ENCODE measurements at regions not wholly inside any gene's neighbourhood (a gene's known extent, or its start where the extent isn't known, plus 50 kb on each side); places are given as distances from the start of the nearest gene placed in this dataset.

DNA sequence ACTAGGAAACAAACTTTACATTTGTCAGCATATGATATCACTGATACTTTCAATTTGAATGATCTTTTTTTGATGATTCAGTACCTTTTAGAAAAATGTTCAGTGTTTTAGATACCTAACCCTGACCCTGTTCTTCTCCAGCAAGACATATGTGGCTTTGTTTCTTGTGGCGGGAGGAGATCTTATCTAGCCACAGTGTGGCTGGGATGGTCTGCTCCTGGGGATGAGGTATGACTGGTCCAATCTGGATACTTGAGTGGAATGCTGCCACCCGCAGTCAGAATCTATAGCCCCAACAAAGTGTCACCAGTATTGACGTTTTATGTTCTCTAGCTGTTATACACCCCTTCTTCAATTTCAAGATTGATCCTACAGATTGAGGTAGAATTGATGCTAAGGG lies 439.0 kb upstream of the GOLIM4 start:
- no peak overlapping the region for H3K27ac ChIP-seq (ENCODE audit: low read depth in 1 of 2, low read length in 1 of 2)
- H3K27me3 ChIP-seq (ENCODE audit: control insufficient read depth in 3 of 3, insufficient read depth in 3 of 3, low read length in 2 of 3) = no peaks in the 10 kb centered on the region
- TF ChIP-seq, protein P1, sequence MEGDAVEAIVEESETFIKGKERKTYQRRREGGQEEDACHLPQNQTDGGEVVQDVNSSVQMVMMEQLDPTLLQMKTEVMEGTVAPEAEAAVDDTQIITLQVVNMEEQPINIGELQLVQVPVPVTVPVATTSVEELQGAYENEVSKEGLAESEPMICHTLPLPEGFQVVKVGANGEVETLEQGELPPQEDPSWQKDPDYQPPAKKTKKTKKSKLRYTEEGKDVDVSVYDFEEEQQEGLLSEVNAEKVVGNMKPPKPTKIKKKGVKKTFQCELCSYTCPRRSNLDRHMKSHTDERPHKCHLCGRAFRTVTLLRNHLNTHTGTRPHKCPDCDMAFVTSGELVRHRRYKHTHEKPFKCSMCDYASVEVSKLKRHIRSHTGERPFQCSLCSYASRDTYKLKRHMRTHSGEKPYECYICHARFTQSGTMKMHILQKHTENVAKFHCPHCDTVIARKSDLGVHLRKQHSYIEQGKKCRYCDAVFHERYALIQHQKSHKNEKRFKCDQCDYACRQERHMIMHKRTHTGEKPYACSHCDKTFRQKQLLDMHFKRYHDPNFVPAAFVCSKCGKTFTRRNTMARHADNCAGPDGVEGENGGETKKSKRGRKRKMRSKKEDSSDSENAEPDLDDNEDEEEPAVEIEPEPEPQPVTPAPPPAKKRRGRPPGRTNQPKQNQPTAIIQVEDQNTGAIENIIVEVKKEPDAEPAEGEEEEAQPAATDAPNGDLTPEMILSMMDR (IDR thresholded peaks at IDR 0.05; ENCODE audit: control extremely low read depth, extremely low read depth) = no peak
- WGBS, 2 donors = 66 to 77% methylated on average over 3 of the region's 3 CpGs
- no peak overlapping the region for H3K9ac ChIP-seq (ENCODE audit: insufficient read depth in 1 of 2, low read length in 2 of 2)
- H3K4me3 ChIP-seq = no peak overlapping the region
- DNase-seq (no peak), ATAC-seq (ENCODE audit: insufficient read depth, low FRiP score) (no peak)
- no peaks in the 10 kb centered on the region for H3K36me3 ChIP-seq (ENCODE audit: control insufficient read depth in 4 of 4, insufficient read depth in 4 of 4, low read length in 4 of 4)
- H3K4me1 ChIP-seq (ENCODE audit: control insufficient read depth in 5 of 5, insufficient read depth in 5 of 5, low read length in 5 of 5) = no peaks in the 10 kb centered on the region
- H3K9me3 ChIP-seq (ENCODE audit: control insufficient read depth in 4 of 4, insufficient read depth in 3 of 4, low read length in 3 of 4) = no peaks in the 10 kb centered on the region

DNA sequence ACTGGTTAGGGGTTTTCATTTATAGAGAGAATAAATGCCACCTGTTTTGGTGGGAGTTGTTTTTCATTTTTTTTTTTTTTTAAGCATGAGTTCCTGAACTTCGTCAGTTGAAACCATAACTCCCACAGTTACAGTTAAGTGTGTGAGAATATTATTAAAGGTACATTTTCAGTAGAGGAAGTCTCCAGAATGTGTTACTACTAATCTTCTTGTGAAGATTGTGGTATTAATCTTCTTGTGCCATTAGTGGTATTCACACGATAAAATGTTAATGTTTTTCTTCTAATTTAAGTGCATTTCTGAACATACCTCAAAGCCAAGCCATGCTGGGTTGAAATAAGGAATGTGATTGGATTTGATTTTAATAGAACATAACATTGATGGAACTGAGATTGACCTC lies 437.9 kb upstream of the GOLIM4 start:
- 69 to 75% methylated on average over 2 of the region's 2 CpGs for WGBS, 2 donors
- DNase-seq = no peak
- no peak for ATAC-seq (ENCODE audit: insufficient read depth, low FRiP score)
- Histone ChIP-seq H3K27ac (ENCODE audit: low read depth in 1 of 2, low read length in 1 of 2) (no peak overlapping the region), H3K9me3 (ENCODE audit: control insufficient read depth in 4 of 4, insufficient read depth in 3 of 4, low read length in 3 of 4) (no peaks in the 10 kb centered on the region), H3K4me3 (no peak overlapping the region), H3K9ac (ENCODE audit: insufficient read depth in 1 of 2, low read length in 2 of 2) (no peak overlapping the region), H3K27me3 (ENCODE audit: control insufficient read depth in 3 of 3, insufficient read depth in 3 of 3, low read length in 2 of 3) (no peaks in the 10 kb centered on the region), H3K4me1 (ENCODE audit: control insufficient read depth in 5 of 5, insufficient read depth in 5 of 5, low read length in 5 of 5) (no peaks in the 10 kb centered on the region), H3K36me3 (ENCODE audit: control insufficient read depth in 4 of 4, insufficient read depth in 4 of 4, low read length in 4 of 4) (no peaks in the 10 kb centered on the region)
- TF ChIP-seq, protein P1 (IDR thresholded peaks at IDR 0.05; ENCODE audit: control extremely low read depth, extremely low read depth) = no peak

DNA sequence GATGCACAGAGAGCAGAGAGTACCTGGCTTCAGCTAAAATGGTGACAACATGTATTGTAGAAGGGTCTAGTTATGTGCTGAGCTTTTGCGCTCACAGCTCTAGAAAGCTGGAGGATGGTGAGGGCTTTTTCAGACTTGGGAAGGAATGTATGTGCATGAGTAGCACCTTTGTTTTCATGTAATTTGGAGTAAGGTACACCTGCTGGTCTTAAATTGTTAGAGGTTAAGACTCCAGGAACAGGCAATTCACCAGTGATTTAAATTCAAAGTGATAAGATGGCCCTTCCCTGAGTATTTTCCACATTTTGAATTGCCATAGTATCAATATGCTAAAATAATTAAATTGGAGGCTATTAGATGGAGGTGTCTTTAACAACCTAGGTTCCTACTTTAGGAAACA lies 436.4 kb upstream of the GOLIM4 start:
- no peak for ATAC-seq (ENCODE audit: insufficient read depth, low FRiP score)
- H3K27ac ChIP-seq (ENCODE audit: low read depth in 1 of 2, low read length in 1 of 2) = no peak overlapping the region

DNA sequence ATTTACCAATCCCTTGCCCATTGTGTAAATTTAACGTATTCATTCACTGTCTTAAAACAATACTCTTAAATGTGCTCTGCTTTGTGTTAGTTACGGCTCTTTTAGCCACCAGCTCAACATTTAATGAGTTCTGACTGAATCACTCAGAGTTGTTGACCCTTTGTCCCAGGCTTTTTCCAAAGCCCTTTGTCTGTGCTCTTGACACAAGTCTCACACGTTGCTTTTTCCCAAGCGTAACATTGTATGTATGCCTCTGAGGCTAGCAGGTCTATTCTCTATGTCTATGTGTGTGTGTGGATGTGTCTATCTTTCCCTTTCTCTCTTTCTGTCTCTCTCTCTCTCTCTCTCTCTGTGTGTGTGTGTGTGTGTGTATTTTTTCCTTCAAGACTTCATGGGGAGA lies 435.4 kb upstream of the GOLIM4 start:
- Histone ChIP-seq H3K36me3 (ENCODE audit: control insufficient read depth in 4 of 4, insufficient read depth in 4 of 4, low read length in 4 of 4) (no peaks in the 10 kb centered on the region), H3K27ac (ENCODE audit: low read depth in 1 of 2, low read length in 1 of 2) (no peak overlapping the region), H3K4me1 (ENCODE audit: control insufficient read depth in 5 of 5, insufficient read depth in 5 of 5, low read length in 5 of 5) (no peaks in the 10 kb centered on the region), H3K9me3 (ENCODE audit: control insufficient read depth in 4 of 4, insufficient read depth in 3 of 4, low read length in 3 of 4) (no peaks in the 10 kb centered on the region), H3K9ac (ENCODE audit: insufficient read depth in 1 of 2, low read length in 2 of 2) (no peak overlapping the region), H3K4me3 (no peak overlapping the region), H3K27me3 (ENCODE audit: control insufficient read depth in 3 of 3, insufficient read depth in 3 of 3, low read length in 2 of 3) (no peaks in the 10 kb centered on the region)
- DNase-seq = no peak
- WGBS, 2 donors = 84 to 91% methylated on average over 4 of the region's 4 CpGs
- TF ChIP-seq, protein P1 (IDR thresholded peaks at IDR 0.05; ENCODE audit: control extremely low read depth, extremely low read depth) = no peak
- no peak for ATAC-seq (ENCODE audit: insufficient read depth, low FRiP score)

More for the DNA sequence above, 436.4 kb upstream of the GOLIM4 start:
- 92 to 98% methylated on average over 1 of the region's 1 CpG for WGBS, 2 donors
- TF ChIP-seq, protein P1 (IDR thresholded peaks at IDR 0.05; ENCODE audit: control extremely low read depth, extremely low read depth) = no peak
- Histone ChIP-seq H3K36me3 (ENCODE audit: control insufficient read depth in 4 of 4, insufficient read depth in 4 of 4, low read length in 4 of 4) (no peaks in the 10 kb centered on the region), H3K4me1 (ENCODE audit: control insufficient read depth in 5 of 5, insufficient read depth in 5 of 5, low read length in 5 of 5) (no peaks in the 10 kb centered on the region), H3K27me3 (ENCODE audit: control insufficient read depth in 3 of 3, insufficient read depth in 3 of 3, low read length in 2 of 3) (no peaks in the 10 kb centered on the region), H3K4me3 (no peak overlapping the region), H3K9ac (ENCODE audit: insufficient read depth in 1 of 2, low read length in 2 of 2) (no peak overlapping the region), H3K9me3 (ENCODE audit: control insufficient read depth in 4 of 4, insufficient read depth in 3 of 4, low read length in 3 of 4) (no peaks in the 10 kb centered on the region)
- DNase-seq = no peak
